SK-N-SH treated with all-trans-retinoic acid at 6 μM for 48 hours (cell line): ENCODE measurements at regions not wholly inside any gene's neighbourhood (a gene's known extent, or its start where the extent isn't known, plus 50 kb on each side); places are given as distances from the start of the nearest gene placed in this dataset.

Experiments used
- CSDC2 ChIP-seq: fragments of 250-450 bp; sonication (Bioruptor Pico); IDR thresholded peaks from 2 replicates; pipeline ENCODE4 v1.5.0; 2020; ENCODE audit warnings: mild to moderate bottlenecking, moderate library complexity
- PPARA ChIP-seq: fragments of 250-450 bp; sonication (Bioruptor Pico); IDR thresholded peaks from 2 replicates; pipeline ENCODE4 v1.5.0; 2020; ENCODE audit warnings: mild to moderate bottlenecking, borderline replicate concordance
- SNAI2 ChIP-seq: fragments of 250-450 bp; sonication (Bioruptor Pico); IDR thresholded peaks from 2 replicates; pipeline ENCODE4 v1.5.0; 2020; ENCODE audit warnings: mild to moderate bottlenecking, moderate library complexity
- TF ChIP-seq, protein P1 (sequence below): fragments of 250-450 bp; sonication (Bioruptor Pico); IDR thresholded peaks from 2 replicates; pipeline ENCODE4 v1.5.1; 2020; ENCODE audit warnings: low read depth, mild to moderate bottlenecking, moderate library complexity

DNA sequence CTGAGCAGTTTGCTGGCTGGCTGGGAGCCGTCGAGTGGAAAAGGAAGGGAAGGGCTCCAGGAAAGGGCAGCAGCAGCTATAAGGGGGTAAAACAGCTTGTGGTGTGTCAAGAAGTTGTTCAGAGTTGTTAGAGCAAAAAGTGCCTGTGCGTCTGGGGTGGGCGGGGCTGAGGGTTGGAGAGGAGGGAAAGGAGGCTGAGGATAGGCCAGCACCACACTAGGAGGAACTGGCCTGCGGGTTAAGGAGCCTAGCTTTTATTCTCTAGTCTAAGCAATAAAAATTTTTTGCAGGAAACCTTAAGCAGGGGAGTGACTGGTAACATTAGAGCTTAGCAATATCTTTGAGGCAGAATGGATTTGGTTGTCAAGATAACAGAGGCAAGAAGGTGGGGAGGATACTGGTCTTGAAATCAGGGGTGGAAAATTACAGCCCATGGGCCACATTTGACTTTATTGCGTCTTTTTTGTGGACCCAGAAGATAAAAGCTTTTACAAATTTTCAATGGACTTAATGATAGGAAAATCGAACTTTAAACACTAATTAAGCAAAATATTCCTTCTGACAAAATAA, 134.5 kb upstream of the AADACL2 start:
- TF ChIP-seq SNAI2 (CRISPR knock-in tag), result no peak
- TF ChIP-seq, protein P1, sequence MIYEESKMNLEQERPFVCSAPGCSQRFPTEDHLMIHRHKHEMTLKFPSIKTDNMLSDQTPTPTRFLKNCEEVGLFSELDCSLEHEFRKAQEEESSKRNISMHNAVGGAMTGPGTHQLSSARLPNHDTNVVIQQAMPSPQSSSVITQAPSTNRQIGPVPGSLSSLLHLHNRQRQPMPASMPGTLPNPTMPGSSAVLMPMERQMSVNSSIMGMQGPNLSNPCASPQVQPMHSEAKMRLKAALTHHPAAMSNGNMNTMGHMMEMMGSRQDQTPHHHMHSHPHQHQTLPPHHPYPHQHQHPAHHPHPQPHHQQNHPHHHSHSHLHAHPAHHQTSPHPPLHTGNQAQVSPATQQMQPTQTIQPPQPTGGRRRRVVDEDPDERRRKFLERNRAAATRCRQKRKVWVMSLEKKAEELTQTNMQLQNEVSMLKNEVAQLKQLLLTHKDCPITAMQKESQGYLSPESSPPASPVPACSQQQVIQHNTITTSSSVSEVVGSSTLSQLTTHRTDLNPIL (CRISPR knock-in tag), result no peak
- TF ChIP-seq CSDC2 (CRISPR knock-in tag), result no peak
- no peak for TF ChIP-seq PPARA (CRISPR knock-in tag)
